ENCODE measurements at regions not wholly inside any gene's neighbourhood (a gene's known extent, or its start where the extent isn't known, plus 50 kb on each side); places are given as distances from the start of the nearest gene placed in this dataset.

DNA sequence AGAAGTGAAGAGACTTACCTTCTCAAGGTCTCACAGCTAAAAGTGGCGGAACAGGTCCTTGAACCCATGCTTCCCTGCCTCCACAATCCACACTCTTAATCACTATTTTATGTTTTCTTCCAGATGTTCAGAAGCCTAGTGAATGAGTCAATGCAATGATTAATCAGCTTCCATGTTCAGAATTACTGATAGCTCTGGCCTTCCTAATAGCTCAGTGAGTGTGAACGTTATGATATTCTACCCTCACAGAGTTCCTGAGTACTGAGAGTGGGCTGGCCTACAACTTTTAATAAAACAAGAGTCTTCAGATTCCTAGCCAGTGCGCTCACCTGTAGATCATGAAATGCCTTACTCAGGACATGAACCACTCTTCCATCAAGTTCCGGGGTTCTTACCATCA is 443.0 kb upstream of the ADAMTS9 start:
- TF ChIP-seq EZH2 (IDR thresholded peaks at IDR 0.05; ENCODE audit: insufficient read depth, poor library complexity, severe bottlenecking), result no peak
- no peak for TF ChIP-seq EZH2phosphoT487 (IDR thresholded peaks at IDR 0.05; ENCODE audit: insufficient read depth, low read depth)
